GM19023 (cell line): ENCODE measurements at regions not wholly inside any gene's neighbourhood (a gene's known extent, or its start where the extent isn't known, plus 50 kb on each side); places are given as distances from the start of the nearest gene placed in this dataset.

ENCODE experiments used
- ATAC-seq: cut with Tn5 transposase; IDR thresholded peaks from one replicate; pipeline ENCODE4 v1.9.1; 2021; ENCODE audit warnings: mild to moderate bottlenecking, moderate library complexity; ENCODE audit not compliant: unreplicated experiment

DNA sequence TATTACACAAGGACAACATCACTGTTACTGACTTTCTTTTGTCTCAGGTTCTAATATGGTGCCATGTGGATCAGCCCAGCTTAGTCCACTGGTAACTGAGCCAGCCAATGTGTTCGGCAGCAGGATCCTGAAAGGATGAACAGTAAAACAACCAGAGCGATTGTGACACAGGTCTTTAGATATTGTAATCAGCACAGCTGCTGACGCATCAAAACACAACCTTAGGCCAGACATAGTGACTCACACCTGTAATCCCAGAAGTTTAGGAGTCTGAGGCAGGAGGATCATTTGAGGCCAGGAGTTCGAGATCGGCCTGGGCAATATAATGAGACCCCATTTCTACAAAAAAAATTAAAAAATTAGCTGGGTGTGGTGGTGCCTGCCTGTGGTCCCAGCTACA, 183.4 kb upstream of the CDH20 start:
- no peak for ATAC-seq

GRCh38 chr18:61153571-61153970, 179.7 kb upstream of the CDH20 start:
- no peak for ATAC-seq

- ATAC-seq = no peak
Measured at GRCh38 chr18:61154866-61155265, 178.4 kb upstream of the CDH20 start.

DNA sequence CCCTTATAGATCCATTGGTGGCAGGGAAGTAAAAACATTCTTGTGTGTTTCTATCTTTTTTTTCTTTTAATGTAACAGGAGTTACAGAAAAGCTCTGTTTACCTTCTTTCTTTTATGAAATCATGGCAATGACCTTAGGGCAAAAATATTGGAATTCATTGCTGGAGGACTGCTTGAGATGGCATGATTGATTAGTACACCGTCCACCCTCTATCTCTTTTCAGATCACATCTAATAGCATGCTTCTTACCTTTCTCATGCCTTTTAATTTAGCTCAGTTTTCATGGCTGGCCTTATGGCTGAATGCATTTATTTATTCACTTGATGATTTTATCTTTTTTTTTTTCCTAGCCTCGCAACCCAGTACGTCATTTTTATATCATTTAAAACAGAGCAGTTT, 177.6 kb upstream of the CDH20 start:
- ATAC-seq = no peak

GRCh38 chr18:61157451-61157850, 175.8 kb upstream of the CDH20 start:
- ATAC-seq = no peak

- no peak for ATAC-seq
Measured at GRCh38 chr18:61159246-61159645, 174.0 kb upstream of the CDH20 start.

DNA sequence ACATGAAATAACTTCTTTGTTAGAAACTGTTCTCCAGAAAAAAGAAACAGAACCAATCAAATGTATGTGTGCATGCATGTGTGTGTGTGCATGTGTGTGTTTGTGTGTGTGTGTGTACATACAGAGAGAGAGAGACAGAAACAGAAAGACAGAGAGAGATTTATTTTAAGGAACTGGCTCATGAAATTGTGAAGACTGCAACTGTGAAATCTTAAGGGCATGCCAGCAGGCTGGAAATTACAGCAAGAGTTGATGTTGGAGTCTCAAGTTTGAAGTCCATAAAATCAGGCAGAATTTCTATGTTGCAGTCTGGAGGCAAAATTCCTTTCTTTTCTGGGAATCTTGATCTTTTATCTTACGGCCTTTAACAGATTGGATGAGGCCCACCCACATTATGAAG, 168.9 kb upstream of the CDH20 start:
- ATAC-seq = no peak

DNA sequence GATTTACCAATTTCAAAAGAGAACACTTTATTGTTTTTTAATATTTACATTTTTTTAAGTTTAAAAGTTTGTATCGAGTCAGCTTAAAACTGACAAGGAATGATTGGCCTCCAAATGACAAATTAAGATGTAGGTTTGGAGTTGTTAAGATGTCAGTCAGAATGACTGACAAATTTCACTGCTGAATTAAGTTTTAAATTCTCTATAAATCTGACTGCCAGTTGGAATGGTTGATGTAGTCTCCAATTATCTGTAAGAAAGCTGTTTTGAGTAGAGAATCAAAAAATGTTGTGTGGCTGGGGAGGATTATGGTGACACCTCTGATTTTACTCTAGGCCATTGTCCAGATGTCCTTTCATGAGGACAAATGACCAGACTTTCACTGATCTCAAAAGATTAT, 165.3 kb upstream of the CDH20 start:
- no peak for ATAC-seq

GRCh38 chr18:61169386-61169785, 163.8 kb upstream of the CDH20 start:
- ATAC-seq = no peak

DNA sequence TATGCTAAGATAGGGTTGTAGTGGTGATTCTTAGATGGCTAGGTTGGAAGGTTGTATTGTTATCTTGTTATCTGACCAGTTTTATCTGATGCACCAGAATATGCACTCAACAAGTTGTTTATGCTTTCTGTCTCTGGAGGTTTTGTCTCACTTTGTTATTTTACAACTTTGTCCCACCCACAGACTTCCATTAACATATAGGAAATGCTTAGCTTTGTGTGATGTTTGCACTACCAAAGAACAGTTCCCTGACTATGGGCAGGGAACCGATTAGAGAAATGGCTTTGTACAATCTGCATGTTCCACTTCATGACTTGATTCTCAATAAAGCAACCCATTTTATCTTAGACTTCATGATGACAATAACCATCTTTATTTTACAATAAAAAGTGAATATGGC, 160.6 kb upstream of the CDH20 start:
- ATAC-seq = no peak

DNA sequence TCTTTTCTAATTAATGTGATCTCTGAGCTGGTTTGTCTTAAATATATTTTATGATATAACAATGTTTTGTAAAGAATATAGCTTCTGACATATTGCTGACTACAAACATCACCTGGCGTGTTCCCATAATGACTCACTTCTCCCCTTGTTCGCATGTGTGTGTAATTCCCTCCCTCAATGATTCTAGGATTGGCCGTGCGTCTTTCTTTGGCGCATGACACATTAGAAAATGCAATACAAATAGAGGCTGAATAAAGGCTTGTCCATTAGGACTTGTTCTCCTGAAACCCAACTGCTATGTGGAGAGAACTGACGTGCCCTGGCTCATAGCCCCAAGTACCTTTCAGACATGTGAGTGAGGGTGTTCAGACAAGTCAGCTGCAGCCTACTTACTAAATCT, 159.7 kb upstream of the CDH20 start:
- ATAC-seq = no peak

DNA sequence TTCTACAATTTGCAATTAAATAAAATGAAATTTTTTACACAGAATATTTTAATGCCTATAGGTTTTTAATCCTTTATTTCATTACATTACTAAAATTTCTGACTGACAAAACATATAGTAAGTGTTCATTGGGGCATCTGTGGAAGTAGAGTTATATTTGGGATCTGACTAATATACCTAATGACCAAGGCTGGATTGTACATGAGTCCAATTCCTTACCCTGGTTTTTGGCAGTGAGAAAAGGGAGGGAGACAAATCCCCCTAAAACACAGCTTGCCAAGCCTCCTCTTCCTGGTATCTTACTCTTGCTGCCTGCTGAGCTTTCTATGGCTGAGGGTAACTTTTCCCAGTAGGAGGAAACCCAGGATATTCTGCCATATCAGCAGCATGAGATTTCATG, 149.4 kb upstream of the CDH20 start:
- no peak for ATAC-seq

- no peak for ATAC-seq
Measured at GRCh38 chr18:61187971-61188370, 145.3 kb upstream of the CDH20 start.

DNA sequence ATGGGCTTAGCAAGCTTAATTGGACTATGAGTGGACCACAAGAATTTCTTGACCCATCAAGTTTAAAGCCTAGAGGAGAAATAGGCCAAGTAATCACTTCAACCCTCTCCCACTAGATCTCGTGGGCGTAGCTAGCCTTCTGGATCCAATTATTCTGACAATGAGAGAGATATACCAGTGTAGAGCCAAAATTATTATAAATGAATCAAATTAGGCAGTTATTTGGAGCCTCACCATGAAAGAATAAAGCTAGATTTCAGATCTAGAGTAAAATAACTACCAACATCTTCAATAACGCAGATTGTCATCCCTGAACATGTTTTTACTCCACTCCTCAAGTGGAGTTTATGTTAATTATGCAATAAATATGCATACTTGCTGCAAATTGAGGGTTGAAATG, 143.9 kb upstream of the CDH20 start:
- no peak for ATAC-seq

GRCh38 chr18:61194726-61195125, 138.5 kb upstream of the CDH20 start:
- ATAC-seq = no peak

GRCh38 chr18:61196750-61197149, 136.5 kb upstream of the CDH20 start:
- ATAC-seq = no peak

DNA sequence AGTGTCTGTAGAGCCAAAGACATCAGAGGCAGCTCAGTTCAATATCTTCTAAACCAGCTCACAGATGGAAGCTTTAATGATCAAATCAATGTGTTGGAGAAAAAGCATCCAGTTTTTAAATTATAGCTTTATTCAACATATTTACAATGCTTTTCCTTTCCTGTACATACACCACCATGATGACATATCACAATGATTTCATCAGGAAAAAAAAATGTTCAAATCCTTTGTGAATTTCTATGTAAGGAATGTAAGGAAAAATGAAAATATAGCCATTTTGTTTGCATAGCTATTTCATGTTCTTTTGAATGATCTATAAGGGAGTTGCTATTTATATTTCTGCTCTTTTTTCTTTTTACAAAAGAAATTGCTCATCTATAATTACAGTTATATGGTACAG, 134.7 kb upstream of the CDH20 start:
- no peak for ATAC-seq

DNA sequence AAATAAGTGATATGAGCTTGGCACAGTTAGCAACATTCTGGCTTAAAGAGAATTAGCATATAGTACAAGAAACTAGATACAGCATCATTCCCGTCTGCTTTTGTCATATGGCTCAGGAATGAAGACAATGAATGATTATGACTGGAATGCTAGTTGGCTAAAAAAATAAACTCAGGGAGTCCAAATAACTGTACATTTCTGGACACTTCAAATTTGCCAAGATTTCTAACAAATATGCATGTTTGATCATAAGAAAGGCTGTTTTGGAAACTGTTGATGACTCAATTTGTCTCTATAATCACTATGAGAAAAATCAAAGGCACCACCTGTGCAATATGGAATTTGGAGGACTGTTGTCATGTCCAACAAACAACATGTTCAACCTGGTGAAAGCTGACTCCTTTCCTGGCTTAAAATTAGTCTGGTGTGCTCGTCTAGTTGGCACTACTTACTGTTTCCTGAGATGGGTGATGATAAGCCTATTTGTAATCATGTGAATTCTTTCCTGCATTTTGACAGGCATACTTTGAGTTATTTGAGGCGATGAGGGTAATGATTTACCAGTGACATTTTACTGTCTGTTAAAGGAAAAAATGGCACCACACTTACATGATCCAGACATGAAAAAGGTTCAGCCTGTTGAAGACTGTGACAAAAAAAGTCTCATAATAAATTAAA, 133.9 kb upstream of the CDH20 start:
- ATAC-seq = no peak

GRCh38 chr18:61201511-61201910, 131.7 kb upstream of the CDH20 start:
- no peak for ATAC-seq

DNA sequence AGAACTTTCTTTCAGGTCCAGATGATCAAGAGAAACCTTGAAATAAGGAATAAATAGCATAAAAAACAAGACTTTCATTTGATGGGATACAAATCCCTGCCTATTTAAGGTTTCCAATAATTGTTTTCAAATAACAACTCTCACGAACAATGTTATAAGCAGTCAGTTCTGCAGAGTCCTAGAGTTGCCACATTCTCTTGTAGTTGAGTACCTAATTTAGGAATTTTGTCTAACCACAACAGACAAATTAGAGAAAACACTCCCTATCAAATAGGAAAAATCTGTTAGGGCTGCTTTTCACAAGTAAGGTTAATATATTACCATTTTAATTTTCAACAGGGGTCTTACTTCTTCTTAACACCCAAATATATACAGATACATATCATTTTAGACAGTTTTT, 130.1 kb upstream of the CDH20 start:
- ATAC-seq = no peak

GRCh38 chr18:61209801-61210200, 123.4 kb upstream of the CDH20 start:
- ATAC-seq = no peak

- ATAC-seq = no peak
Measured at GRCh38 chr18:61216051-61216450, 117.2 kb upstream of the CDH20 start.

DNA sequence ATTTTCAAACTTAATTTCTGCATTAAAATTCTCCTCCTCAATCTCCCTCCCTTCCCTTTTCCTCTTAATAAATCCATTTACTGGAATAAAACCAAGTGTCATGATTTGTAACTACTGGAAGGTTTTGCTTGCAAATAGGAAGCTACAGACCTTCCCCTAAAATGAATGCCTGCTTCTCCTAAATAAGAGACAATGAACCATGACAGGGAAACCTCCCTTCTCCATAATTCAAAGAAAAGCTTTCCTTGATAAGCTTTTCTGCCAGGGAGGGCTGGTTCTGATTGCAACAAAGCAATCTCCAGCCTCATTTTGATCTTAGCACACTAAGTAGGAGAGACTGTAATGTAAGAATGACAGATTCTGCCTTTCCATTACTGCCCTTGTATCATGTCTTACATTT, 111.0 kb upstream of the CDH20 start:
- ATAC-seq = no peak
